CD14-positive monocyte (primary cell): ENCODE measurements at regions not wholly inside any gene's neighbourhood (a gene's known extent, or its start where the extent isn't known, plus 50 kb on each side); places are given as distances from the start of the nearest gene placed in this dataset.

Experiments used
- DNase-seq, 3 donors: peaks; one replicate each; pipeline ENCODE4 v3.0.0-alpha.2; 2011 to 2022
- H2AFZ ChIP-seq: 2 replicates; pipeline ENCODE4 v1.6.0; 2012; ENCODE audit warnings: mild to moderate bottlenecking, low read depth, low read length, inconsistent platforms; ENCODE audit not compliant: insufficient read depth, poor library complexity, severe bottlenecking
- H3K27ac ChIP-seq, 2 donors: 1 replicate in 1 of 2; 2 replicates in 1 of 2; pipeline ENCODE4 v1.5.1; 2012 to 2013; ENCODE audit warnings: low read length in 2 of 2, control low read depth in 1 of 2, inconsistent platforms in 1 of 2, low read depth in 1 of 2, mild to moderate bottlenecking in 1 of 2
- H3K27me3 ChIP-seq, 2 donors: one replicate each; pipeline versions ENCODE4 v1.6.0 to v1.6.1; 2011 to 2013; ENCODE audit warnings: low read length in 2 of 2; ENCODE audit not compliant: control insufficient read depth in 2 of 2, insufficient read depth in 2 of 2
- H3K36me3 ChIP-seq, 2 donors: replicated peaks in 1 of 2; 1 replicate in 1 of 2; 2 replicates in 1 of 2; pipeline versions ENCODE4 v1.5.1 to v1.6.1; 2012 to 2013; ENCODE audit warnings: low read length in 2 of 2, control low read depth in 1 of 2, inconsistent platforms in 1 of 2, mild to moderate bottlenecking in 1 of 2; ENCODE audit not compliant: insufficient read depth in 2 of 2, control insufficient read depth in 1 of 2
- H3K4me1 ChIP-seq, 2 donors: 1 replicate in 1 of 2; 2 replicates in 1 of 2; pipeline versions ENCODE4 v1.5.1 to v1.6.1; 2012 to 2013; ENCODE audit warnings: low read length in 2 of 2, control low read depth in 1 of 2, inconsistent platforms in 1 of 2, mild to moderate bottlenecking in 1 of 2, moderate library complexity in 1 of 2; ENCODE audit not compliant: insufficient read depth in 2 of 2, control insufficient read depth in 1 of 2
- H3K4me2 ChIP-seq: replicated peaks from 2 replicates; pipeline ENCODE3; 2012; ENCODE audit warnings: low read length, moderate library complexity, mild to moderate bottlenecking; ENCODE audit not compliant: poor library complexity, severe bottlenecking; ENCODE audit errors: extremely low read depth
- H3K4me3 ChIP-seq, 3 experiments: fragments of 200-600 bp in 1 of 3; sonication (generic) in 1 of 3; replicated peaks in 1 of 3; 1 replicate in 2 of 3; 2 replicates in 1 of 3; pipeline ENCODE4 v1.5.1; 2011 to 2013; ENCODE audit warnings: low read length in 3 of 3, mild to moderate bottlenecking in 3 of 3, control low read depth in 2 of 3, low read depth in 2 of 3, inconsistent platforms in 1 of 3, moderate library complexity in 1 of 3
- H3K79me2 ChIP-seq: 2 replicates; pipeline ENCODE4 v1.6.0; 2012; ENCODE audit warnings: mild to moderate bottlenecking, control low read depth, inconsistent platforms, low read length, moderate library complexity; ENCODE audit not compliant: insufficient read depth
- H3K9ac ChIP-seq: 2 replicates; pipeline ENCODE4 v1.6.0; 2017; ENCODE audit warnings: low read length, mild to moderate bottlenecking; ENCODE audit not compliant: insufficient read depth, poor library complexity, severe bottlenecking
- H3K9me3 ChIP-seq, 2 donors: replicated peaks in 1 of 2; 1 replicate in 1 of 2; 2 replicates in 1 of 2; pipeline versions ENCODE4 v1.5.1 to v1.6.1; 2012 to 2013; ENCODE audit warnings: low read length in 2 of 2, control low read depth in 1 of 2; ENCODE audit not compliant: control insufficient read depth in 1 of 2, insufficient read depth in 1 of 2
- H4K20me1 ChIP-seq: 2 replicates; pipeline ENCODE4 v1.6.0; 2012; ENCODE audit warnings: mild to moderate bottlenecking, low read length, control low read depth, moderate library complexity; ENCODE audit not compliant: insufficient read depth
- H3K27ac Mint-ChIP-seq, 7 donors: one replicate each; pipeline ENCODE4 v1.8.0; 2020; ENCODE audit warnings: mild to moderate bottlenecking in 7 of 7, mixed read lengths in 7 of 7, moderate library complexity in 6 of 7, inconsistent platforms in 2 of 7
- H3K27me3 Mint-ChIP-seq, 3 donors: one replicate each; pipeline ENCODE4 v1.8.0; 2021 to 2022; ENCODE audit warnings: low read depth in 3 of 3, mild to moderate bottlenecking in 3 of 3, mixed read lengths in 3 of 3, moderate library complexity in 3 of 3, inconsistent platforms in 1 of 3
- H3K36me3 Mint-ChIP-seq, 2 donors: one replicate each; pipeline ENCODE4 v1.8.0; 2020; ENCODE audit warnings: mixed read lengths in 2 of 2, inconsistent platforms in 1 of 2, mild to moderate bottlenecking in 1 of 2
- H3K4me1 Mint-ChIP-seq: one replicate; pipeline ENCODE4 v1.8.0; 2020; ENCODE audit warnings: mild to moderate bottlenecking, mixed read lengths
- H3K4me3 Mint-ChIP-seq, 2 donors: one replicate each; pipeline ENCODE4 v1.8.0; 2020; ENCODE audit warnings: mild to moderate bottlenecking in 2 of 2, mixed read lengths in 2 of 2, moderate library complexity in 1 of 2
- H3K9me3 Mint-ChIP-seq, 7 donors: one replicate each; pipeline ENCODE4 v1.8.0; 2020 to 2022; ENCODE audit warnings: mixed read lengths in 7 of 7, mild to moderate bottlenecking in 6 of 7, moderate library complexity in 6 of 7, inconsistent platforms in 2 of 7
- WGBS: methylation state at CpG from one replicate; pipeline ENCODE4 v1.1.5; 2013; ENCODE audit warnings: missing lambda C conversion rate; ENCODE audit not compliant: insufficient coverage; 5-methylcytosine and 5-hydroxymethylcytosine counted together
- intact Hi-C, 2 donors: fragments of 100-400 bp; cut with micrococcal nuclease; formaldehyde crosslinking; loops; one replicate each; pipeline versions ENCODE4 v1.15.0 to v1.15.1; 2023
- TF ChIP-seq, protein P1 (sequence below): fragments of 200-600 bp; IDR thresholded peaks from one replicate; pipeline ENCODE4 v1.8.0; 2022; ENCODE audit warnings: antibody characterized with exemption, mild to moderate bottlenecking

DNA sequence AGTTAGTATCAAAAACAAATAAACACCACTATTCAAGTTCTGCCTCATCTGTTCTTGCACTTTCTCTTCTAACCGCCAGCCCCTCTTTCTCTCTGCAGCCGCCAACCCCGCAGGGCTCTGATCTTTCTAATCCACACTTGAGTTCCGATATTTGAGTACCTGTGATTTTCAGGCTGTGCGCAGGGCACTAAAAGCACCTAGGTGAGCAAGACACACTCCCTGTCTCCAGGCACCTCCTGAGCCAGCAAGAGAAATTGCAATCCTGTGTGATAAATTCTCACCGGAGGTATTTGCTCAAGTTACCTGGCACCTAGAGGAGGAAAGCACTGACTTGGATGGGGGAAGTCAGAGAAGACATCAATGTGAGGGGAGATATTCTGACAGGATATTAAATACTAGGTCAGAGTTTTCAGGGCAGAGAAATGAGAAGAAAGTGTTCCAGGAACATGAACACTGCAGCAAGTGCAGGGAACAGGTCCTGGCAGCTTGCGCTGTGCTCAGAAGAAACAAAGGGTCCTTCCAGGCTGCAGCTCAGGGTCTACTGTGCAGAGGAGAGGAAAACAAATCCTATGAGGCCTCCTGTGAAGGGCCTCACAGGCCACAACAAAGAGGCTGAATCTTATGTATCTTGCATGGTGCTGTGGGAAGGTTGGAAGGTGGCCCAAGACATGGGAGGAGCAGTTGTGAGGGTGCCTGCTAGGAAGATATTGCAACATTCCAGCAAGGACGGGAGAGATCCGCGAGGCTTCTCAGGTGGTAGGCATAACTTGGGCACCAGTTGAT lies 568.7 kb upstream of the MGMT start:
- Mint-ChIP-seq H3K27me3 (peaks cover 0 to 5% (median 0%) of the 10 kb centered on the region in 3 donors), H3K27ac (no peak overlapping the region), H3K4me3 (no peak overlapping the region), H3K36me3 (no peaks in the 10 kb centered on the region), H3K9me3 (peaks cover 0 to 6% (median 2%) of the 10 kb centered on the region in 7 donors), H3K4me1 (no peaks in the 10 kb centered on the region)
- Histone ChIP-seq H3K4me1 (no peaks in the 10 kb centered on the region), H3K4me2 (no peak overlapping the region), H3K79me2 (no peaks in the 10 kb centered on the region), H2AFZ (no peak overlapping the region), H4K20me1 (no peaks in the 10 kb centered on the region), H3K27ac (no peak overlapping the region), H3K9me3 (no peaks in the 10 kb centered on the region), H3K36me3 (no peaks in the 10 kb centered on the region), H3K27me3 (no peaks in the 10 kb centered on the region), H3K4me3 (no peak overlapping the region), H3K9ac (no peak overlapping the region)
- 76% methylated on average over 10 of the region's 10 CpGs for WGBS
- intact Hi-C loops, result no loop called here
- no peak for DNase-seq
- TF ChIP-seq, protein P1, sequence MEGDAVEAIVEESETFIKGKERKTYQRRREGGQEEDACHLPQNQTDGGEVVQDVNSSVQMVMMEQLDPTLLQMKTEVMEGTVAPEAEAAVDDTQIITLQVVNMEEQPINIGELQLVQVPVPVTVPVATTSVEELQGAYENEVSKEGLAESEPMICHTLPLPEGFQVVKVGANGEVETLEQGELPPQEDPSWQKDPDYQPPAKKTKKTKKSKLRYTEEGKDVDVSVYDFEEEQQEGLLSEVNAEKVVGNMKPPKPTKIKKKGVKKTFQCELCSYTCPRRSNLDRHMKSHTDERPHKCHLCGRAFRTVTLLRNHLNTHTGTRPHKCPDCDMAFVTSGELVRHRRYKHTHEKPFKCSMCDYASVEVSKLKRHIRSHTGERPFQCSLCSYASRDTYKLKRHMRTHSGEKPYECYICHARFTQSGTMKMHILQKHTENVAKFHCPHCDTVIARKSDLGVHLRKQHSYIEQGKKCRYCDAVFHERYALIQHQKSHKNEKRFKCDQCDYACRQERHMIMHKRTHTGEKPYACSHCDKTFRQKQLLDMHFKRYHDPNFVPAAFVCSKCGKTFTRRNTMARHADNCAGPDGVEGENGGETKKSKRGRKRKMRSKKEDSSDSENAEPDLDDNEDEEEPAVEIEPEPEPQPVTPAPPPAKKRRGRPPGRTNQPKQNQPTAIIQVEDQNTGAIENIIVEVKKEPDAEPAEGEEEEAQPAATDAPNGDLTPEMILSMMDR, result no peak

DNA sequence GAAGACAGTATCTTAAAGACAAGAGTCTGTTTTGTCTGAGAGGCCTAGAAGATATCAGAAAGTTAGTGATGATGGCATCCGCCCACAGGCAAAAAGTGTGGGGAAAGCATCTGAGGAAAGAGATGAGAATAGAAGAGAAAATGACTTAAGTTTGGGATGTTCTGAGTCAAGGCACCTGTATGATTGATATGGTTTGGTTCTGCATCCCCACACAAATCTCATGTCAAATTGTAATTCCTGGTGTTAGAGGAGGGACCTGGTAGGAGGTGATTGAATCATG lies 568.2 kb upstream of the MGMT start:
- Histone ChIP-seq H4K20me1 (no peaks in the 10 kb centered on the region), H3K27me3 (no peaks in the 10 kb centered on the region), H3K79me2 (no peaks in the 10 kb centered on the region), H3K4me1 (no peaks in the 10 kb centered on the region), H3K9ac (no peak overlapping the region), H3K9me3 (no peaks in the 10 kb centered on the region), H3K36me3 (no peaks in the 10 kb centered on the region), H2AFZ (no peak overlapping the region), H3K4me3 (no peak overlapping the region), H3K4me2 (no peak overlapping the region), H3K27ac (no peak overlapping the region)
- intact Hi-C loops, result no loop called here
- Mint-ChIP-seq H3K27ac (no peak overlapping the region), H3K27me3 (peaks cover 0 to 5% (median 0%) of the 10 kb centered on the region in 3 donors), H3K4me1 (no peaks in the 10 kb centered on the region), H3K4me3 (no peak overlapping the region), H3K36me3 (no peaks in the 10 kb centered on the region), H3K9me3 (peaks cover 0 to 6% (median 2%) of the 10 kb centered on the region in 7 donors)
- no CpG with 5 or more reads among the region's 1 CpG for WGBS
- TF ChIP-seq, protein P1, result no peak
- no peak for DNase-seq
